MM.1S (cell line): ENCODE measurements at regions not wholly inside any gene's neighbourhood (a gene's known extent, or its start where the extent isn't known, plus 50 kb on each side); places are given as distances from the start of the nearest gene placed in this dataset.

Source experiments
- DNase-seq: peaks from one replicate; pipeline ENCODE4 v3.0.0-alpha.2; 2015
- H2AFZ ChIP-seq: fragments of 300-600 bp; sonication (generic); 2 replicates; pipeline ENCODE4 v1.6.0; 2016; ENCODE audit warnings: antibody characterized with exemption, low read length
- H3F3A ChIP-seq: fragments of 300-600 bp; sonication (generic); 2 replicates; pipeline ENCODE4 v1.6.1; 2016; ENCODE audit warnings: mild to moderate bottlenecking, antibody characterized with exemption, low read length, moderate library complexity, mixed read lengths; ENCODE audit not compliant: insufficient read depth
- H3K27ac ChIP-seq: fragments of 300-600 bp; sonication (generic); 2 replicates; pipeline ENCODE4 v1.5.1; 2016; ENCODE audit warnings: mild to moderate bottlenecking, low read length
- H3K27me3 ChIP-seq: fragments of 300-600 bp; sonication (generic); replicated peaks from 2 replicates; pipeline ENCODE4 v1.6.0; 2016; ENCODE audit warnings: low read length; ENCODE audit not compliant: insufficient read depth
- H3K36me3 ChIP-seq: fragments of 300-600 bp; sonication (generic); replicated peaks from 2 replicates; pipeline ENCODE4 v1.6.1; 2016; ENCODE audit warnings: mild to moderate bottlenecking, low read length, mixed read lengths; ENCODE audit not compliant: insufficient read depth
- H3K4me1 ChIP-seq: fragments of 300-600 bp; sonication (generic); 2 replicates; pipeline ENCODE4 v1.6.1; 2016; ENCODE audit warnings: low read length, mixed read lengths
- H3K4me2 ChIP-seq: fragments of 300-600 bp; sonication (generic); 2 replicates; pipeline ENCODE4 v1.6.0; 2016; ENCODE audit warnings: low read depth, low read length
- H3K4me3 ChIP-seq: fragments of 300-600 bp; sonication (generic); 2 replicates; pipeline ENCODE4 v1.5.1; 2016; ENCODE audit warnings: low read length, mixed read lengths
- H3K79me2 ChIP-seq: fragments of 300-600 bp; sonication (generic); 2 replicates; pipeline ENCODE4 v1.6.1; 2016; ENCODE audit warnings: mixed run types, low read length, mixed read lengths
- H3K9ac ChIP-seq: fragments of 300-600 bp; sonication (generic); 2 replicates; pipeline ENCODE4 v1.6.1; 2016; ENCODE audit warnings: low read length, mixed read lengths
- H3K9me2 ChIP-seq: fragments of 300-600 bp; sonication (generic); replicated peaks from 2 replicates; pipeline ENCODE4 v1.6.1; 2016; ENCODE audit warnings: mild to moderate bottlenecking, low read length, mixed read lengths; ENCODE audit not compliant: insufficient read depth
- H3K9me3 ChIP-seq: fragments of 300-600 bp; sonication (generic); replicated peaks from 2 replicates; pipeline ENCODE4 v1.6.1; 2016; ENCODE audit warnings: mild to moderate bottlenecking, low read length, mixed read lengths; ENCODE audit not compliant: insufficient read depth
- H4K20me1 ChIP-seq: fragments of 300-600 bp; sonication (generic); 2 replicates; pipeline ENCODE4 v1.6.1; 2016; ENCODE audit warnings: mild to moderate bottlenecking, low read length, moderate library complexity, mixed read lengths; ENCODE audit not compliant: insufficient read depth
- EZH2 ChIP-seq: fragments of 300-600 bp; sonication (generic); optimal IDR thresholded peaks from 2 replicates; pipeline ENCODE3; 2017; ENCODE audit warnings: low read depth, mild to moderate bottlenecking, antibody characterized with exemption, low read length, mixed read lengths
- EZH2phosphoT487 ChIP-seq: fragments of 300-600 bp; sonication (generic); IDR thresholded peaks from 2 replicates; pipeline ENCODE4 v1.6.1; 2018; ENCODE audit warnings: antibody characterized with exemption, low read length
- TF ChIP-seq, protein P1 (sequence below): fragments of 300-600 bp; sonication (generic); IDR thresholded peaks from 2 replicates; pipeline ENCODE4 v1.5.1; 2016; ENCODE audit warnings: antibody characterized with exemption, low read length, mixed read lengths

DNA sequence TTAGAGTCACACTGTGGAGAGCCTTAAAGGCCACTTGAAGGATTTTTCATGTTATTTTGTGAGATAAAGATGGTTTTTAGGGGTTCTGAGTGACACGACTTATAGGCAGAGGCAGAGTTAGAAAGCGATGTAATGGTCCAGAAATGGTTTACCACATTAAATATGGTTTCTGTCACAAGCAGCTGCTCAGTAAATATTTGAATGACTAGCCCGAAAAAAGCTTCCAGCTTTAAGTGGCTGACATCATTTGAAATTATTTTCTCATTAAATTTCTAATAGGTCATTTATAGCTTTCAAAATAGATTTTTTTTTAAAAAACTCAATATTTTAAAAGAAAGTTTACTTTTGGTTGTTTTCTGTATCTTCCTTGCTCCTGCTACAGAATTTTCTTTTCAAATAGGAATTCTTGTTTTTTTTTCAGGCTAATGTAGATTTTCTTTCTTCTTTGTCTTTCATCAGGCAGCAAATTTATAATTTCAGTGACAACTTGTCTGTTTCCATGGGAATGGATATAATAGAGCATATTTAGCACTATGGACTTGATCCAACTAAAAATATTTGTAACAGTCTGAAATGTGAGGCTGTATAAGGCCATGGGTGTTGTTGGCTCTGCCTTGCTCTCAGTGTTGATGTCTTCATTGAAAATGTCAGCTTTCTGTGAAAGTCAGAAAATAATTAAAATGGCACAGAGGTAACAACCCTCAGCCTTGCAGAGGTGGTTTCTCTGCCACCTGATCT lies 700.0 kb downstream of the TMTC2 start:
- Histone ChIP-seq H3K36me3 (no peaks in the 10 kb centered on the region), H3K79me2 (no peaks in the 10 kb centered on the region), H3K4me3 (no peak overlapping the region), H3K4me2 (no peak overlapping the region), H3F3A (no peaks in the 10 kb centered on the region), H3K9me2 (no peaks in the 10 kb centered on the region), H4K20me1 (no peaks in the 10 kb centered on the region), H2AFZ (no peak overlapping the region), H3K9me3 (no peaks in the 10 kb centered on the region), H3K27me3 (no peaks in the 10 kb centered on the region), H3K4me1 (no peaks in the 10 kb centered on the region), H3K27ac (no peak overlapping the region), H3K9ac (no peak overlapping the region)
- no peak for DNase-seq
- no peak for TF ChIP-seq EZH2phosphoT487

DNA sequence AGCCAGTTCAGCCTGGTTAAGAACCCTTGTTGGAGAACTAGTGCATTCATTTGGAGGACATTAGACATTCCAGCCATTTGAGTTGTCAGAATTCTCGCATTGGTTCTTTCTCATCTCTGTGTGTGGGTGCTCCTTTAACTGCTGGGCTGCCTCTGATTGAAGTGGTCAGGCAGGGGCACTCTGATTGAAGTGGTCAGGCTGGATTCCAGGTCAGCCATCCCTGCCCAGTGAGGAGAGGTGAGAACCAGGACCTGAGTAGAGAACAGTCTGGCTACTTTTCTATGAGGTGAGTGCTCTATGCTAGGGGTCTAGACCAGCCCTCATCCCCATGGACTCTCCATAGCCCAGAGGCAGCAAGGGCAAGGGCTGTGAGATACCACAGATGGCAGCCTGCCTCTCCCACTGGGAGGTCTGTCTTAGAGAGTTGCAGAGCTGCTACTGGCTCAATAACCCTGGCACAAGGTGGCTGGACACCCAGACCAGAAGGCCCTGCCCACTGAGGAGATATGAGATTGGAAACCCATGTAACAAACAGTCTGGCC lies 691.6 kb downstream of the TMTC2 start:
- TF ChIP-seq EZH2 (no peak), EZH2phosphoT487 (no peak)
- TF ChIP-seq, protein P1, sequence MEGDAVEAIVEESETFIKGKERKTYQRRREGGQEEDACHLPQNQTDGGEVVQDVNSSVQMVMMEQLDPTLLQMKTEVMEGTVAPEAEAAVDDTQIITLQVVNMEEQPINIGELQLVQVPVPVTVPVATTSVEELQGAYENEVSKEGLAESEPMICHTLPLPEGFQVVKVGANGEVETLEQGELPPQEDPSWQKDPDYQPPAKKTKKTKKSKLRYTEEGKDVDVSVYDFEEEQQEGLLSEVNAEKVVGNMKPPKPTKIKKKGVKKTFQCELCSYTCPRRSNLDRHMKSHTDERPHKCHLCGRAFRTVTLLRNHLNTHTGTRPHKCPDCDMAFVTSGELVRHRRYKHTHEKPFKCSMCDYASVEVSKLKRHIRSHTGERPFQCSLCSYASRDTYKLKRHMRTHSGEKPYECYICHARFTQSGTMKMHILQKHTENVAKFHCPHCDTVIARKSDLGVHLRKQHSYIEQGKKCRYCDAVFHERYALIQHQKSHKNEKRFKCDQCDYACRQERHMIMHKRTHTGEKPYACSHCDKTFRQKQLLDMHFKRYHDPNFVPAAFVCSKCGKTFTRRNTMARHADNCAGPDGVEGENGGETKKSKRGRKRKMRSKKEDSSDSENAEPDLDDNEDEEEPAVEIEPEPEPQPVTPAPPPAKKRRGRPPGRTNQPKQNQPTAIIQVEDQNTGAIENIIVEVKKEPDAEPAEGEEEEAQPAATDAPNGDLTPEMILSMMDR: no peak
- H3K9me3 ChIP-seq: no peaks in the 10 kb centered on the region
- H3K9me2 ChIP-seq: no peaks in the 10 kb centered on the region
- H4K20me1 ChIP-seq: no peaks in the 10 kb centered on the region
- H3K27ac ChIP-seq: no peak overlapping the region
- no peak overlapping the region for H3K4me2 ChIP-seq
- no peak for DNase-seq
- H3K4me1 ChIP-seq: no peaks in the 10 kb centered on the region
- no peak overlapping the region for H3K4me3 ChIP-seq
- H3K79me2 ChIP-seq: no peaks in the 10 kb centered on the region
- H2AFZ ChIP-seq: no peak overlapping the region
- no peaks in the 10 kb centered on the region for H3F3A ChIP-seq
- H3K9ac ChIP-seq: no peak overlapping the region
- H3K36me3 ChIP-seq: no peaks in the 10 kb centered on the region
- no peaks in the 10 kb centered on the region for H3K27me3 ChIP-seq

DNA sequence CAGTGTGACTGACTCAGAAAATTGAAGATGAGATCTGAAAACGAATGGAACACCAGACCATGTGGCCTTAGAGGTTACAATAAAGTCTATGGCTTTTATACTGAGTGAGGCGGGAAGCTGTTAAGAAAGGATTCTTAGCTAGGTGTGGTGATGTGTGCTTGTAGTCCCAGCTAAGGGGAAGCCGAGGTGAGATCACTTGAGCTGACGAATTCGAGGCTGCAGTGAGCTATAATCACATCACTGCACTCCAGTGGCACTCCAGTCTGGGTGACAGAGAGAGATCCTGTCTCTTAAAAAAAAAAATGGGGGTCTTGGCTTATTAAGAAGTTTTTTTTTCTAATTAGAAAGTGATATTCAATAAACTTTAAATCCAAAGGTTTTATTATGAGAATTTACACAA lies 678.6 kb downstream of the TMTC2 start:
- Histone ChIP-seq H3K4me1 (no peaks in the 10 kb centered on the region), H3K27ac (no peak overlapping the region), H4K20me1 (no peaks in the 10 kb centered on the region), H3K9me3 (no peaks in the 10 kb centered on the region), H3F3A (no peaks in the 10 kb centered on the region), H2AFZ (no peak overlapping the region), H3K79me2 (no peaks in the 10 kb centered on the region), H3K27me3 (no peaks in the 10 kb centered on the region), H3K9me2 (no peaks in the 10 kb centered on the region), H3K9ac (no peak overlapping the region), H3K36me3 (no peaks in the 10 kb centered on the region), H3K4me3 (no peak overlapping the region), H3K4me2 (no peak overlapping the region)
- no peak for DNase-seq
- TF ChIP-seq EZH2: no peak
- TF ChIP-seq EZH2phosphoT487: no peak
- TF ChIP-seq, protein P1: no peak

DNA sequence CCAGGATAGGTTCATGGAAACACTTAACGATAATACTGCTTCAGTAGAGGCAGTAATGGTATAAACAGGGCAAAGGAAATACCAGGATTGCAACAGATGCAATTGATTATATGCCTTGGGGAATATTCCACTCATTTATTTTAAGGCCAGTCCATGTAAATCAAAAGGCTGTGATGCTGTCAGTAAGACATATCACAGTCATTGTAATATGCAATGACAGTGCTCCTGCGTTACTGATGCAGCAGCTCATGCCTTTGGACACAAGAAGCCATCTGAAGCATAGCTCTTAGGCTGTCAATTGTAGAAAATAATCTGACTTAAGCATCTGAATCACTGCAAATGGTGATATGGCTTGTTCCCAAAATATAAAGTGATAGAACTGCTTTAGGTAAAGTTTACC lies 674.8 kb downstream of the TMTC2 start:
- H3K79me2 ChIP-seq: no peaks in the 10 kb centered on the region
- no peaks in the 10 kb centered on the region for H3K36me3 ChIP-seq
- H2AFZ ChIP-seq: no peak overlapping the region
- no peaks in the 10 kb centered on the region for H3K9me3 ChIP-seq
- H3K4me3 ChIP-seq: no peak overlapping the region
- DNase-seq: no peak
- no peaks in the 10 kb centered on the region for H3K4me1 ChIP-seq
- H4K20me1 ChIP-seq: no peaks in the 10 kb centered on the region
- no peak overlapping the region for H3K9ac ChIP-seq
- no peaks in the 10 kb centered on the region for H3K27me3 ChIP-seq
- no peak for TF ChIP-seq EZH2phosphoT487
- H3K9me2 ChIP-seq: no peaks in the 10 kb centered on the region
- H3F3A ChIP-seq: no peaks in the 10 kb centered on the region
- no peak overlapping the region for H3K27ac ChIP-seq
- H3K4me2 ChIP-seq: no peak overlapping the region
